ENCODE measurements at regions not wholly inside any gene's neighbourhood (a gene's known extent, or its start where the extent isn't known, plus 50 kb on each side); places are given as distances from the start of the nearest gene placed in this dataset.

DNA sequence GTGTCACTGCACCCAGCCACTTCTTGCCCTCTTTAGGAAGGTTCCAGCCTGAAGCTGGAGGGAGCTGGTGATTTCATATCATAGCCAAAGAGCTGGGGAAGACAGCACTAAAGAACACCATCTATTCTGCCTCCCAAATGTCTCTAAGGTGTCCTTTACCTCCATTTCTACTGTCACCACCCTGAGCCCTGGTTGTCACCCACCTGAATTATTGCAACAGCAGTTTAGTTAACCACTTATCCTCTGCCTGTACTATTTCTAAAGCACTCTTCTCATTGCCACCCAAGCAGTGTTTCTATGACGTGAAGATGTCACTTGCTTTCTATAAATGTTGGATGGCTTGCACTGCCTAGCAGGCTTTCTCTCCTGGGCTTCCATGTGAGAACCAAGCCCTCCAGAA, 69.4 kb upstream of the EED start:
- TF ChIP-seq, protein P1, sequence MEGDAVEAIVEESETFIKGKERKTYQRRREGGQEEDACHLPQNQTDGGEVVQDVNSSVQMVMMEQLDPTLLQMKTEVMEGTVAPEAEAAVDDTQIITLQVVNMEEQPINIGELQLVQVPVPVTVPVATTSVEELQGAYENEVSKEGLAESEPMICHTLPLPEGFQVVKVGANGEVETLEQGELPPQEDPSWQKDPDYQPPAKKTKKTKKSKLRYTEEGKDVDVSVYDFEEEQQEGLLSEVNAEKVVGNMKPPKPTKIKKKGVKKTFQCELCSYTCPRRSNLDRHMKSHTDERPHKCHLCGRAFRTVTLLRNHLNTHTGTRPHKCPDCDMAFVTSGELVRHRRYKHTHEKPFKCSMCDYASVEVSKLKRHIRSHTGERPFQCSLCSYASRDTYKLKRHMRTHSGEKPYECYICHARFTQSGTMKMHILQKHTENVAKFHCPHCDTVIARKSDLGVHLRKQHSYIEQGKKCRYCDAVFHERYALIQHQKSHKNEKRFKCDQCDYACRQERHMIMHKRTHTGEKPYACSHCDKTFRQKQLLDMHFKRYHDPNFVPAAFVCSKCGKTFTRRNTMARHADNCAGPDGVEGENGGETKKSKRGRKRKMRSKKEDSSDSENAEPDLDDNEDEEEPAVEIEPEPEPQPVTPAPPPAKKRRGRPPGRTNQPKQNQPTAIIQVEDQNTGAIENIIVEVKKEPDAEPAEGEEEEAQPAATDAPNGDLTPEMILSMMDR (IDR thresholded peaks at IDR 0.05; ENCODE audit: extremely low read depth in 1 of 2, insufficient read depth in 1 of 2, low read depth in 1 of 2, low read length in 2 of 2): no peak
- no peak for TF ChIP-seq POLR2A (IDR thresholded peaks at IDR 0.05; ENCODE audit: low read depth, low read length)
- TF ChIP-seq EZH2 (IDR thresholded peaks at IDR 0.05; ENCODE audit: borderline replicate concordance, low read depth, low read length, severe bottlenecking): no peak
- no peak for TF ChIP-seq POLR2AphosphoS5 (IDR thresholded peaks at IDR 0.05; ENCODE audit: insufficient read depth, low read depth, low read length)
- TF ChIP-seq, protein P2, sequence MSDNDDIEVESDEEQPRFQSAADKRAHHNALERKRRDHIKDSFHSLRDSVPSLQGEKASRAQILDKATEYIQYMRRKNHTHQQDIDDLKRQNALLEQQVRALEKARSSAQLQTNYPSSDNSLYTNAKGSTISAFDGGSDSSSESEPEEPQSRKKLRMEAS (IDR thresholded peaks at IDR 0.05; ENCODE audit: insufficient read depth, insufficient read length): no peak

Measured in endothelial cell of umbilical vein (primary cell).